ENCODE measurements at regions not wholly inside any gene's neighbourhood (a gene's known extent, or its start where the extent isn't known, plus 50 kb on each side); places are given as distances from the start of the nearest gene placed in this dataset.

DNA sequence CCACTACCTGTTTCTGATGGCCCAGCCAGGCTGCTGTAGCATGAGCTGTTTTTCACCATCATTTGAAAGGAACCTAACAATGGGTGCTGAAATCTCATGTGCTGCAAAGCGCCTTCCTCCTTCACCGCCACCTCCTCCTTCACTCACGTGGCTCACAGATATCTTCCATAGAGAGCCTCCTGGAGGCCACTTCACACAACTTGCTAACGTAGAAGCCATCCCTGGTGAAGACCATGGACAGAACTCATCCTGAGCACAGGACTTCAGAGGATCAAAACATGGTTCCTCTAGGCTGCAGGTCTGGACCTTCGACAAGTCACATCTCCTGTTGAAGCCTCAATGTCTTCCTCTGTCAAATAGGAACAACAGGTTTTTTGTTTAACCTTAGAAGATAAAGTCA lies 155.5 kb upstream of the RAD23B start:
- TF ChIP-seq, protein P1, sequence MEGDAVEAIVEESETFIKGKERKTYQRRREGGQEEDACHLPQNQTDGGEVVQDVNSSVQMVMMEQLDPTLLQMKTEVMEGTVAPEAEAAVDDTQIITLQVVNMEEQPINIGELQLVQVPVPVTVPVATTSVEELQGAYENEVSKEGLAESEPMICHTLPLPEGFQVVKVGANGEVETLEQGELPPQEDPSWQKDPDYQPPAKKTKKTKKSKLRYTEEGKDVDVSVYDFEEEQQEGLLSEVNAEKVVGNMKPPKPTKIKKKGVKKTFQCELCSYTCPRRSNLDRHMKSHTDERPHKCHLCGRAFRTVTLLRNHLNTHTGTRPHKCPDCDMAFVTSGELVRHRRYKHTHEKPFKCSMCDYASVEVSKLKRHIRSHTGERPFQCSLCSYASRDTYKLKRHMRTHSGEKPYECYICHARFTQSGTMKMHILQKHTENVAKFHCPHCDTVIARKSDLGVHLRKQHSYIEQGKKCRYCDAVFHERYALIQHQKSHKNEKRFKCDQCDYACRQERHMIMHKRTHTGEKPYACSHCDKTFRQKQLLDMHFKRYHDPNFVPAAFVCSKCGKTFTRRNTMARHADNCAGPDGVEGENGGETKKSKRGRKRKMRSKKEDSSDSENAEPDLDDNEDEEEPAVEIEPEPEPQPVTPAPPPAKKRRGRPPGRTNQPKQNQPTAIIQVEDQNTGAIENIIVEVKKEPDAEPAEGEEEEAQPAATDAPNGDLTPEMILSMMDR (conservative IDR thresholded peaks at IDR 0.05; ENCODE audit: low read depth, low read length) = no peak
- TF ChIP-seq MAZ (IDR thresholded peaks at IDR 0.05; ENCODE audit: borderline replicate concordance, low read depth, low read length) (no peak), BHLHE40 (IDR thresholded peaks at IDR 0.05; ENCODE audit: low read depth, low read length) (no peak), RAD21 (IDR thresholded peaks at IDR 0.05; ENCODE audit: low read length) (no peak), POLR2A (IDR thresholded peaks at IDR 0.05; ENCODE audit: low read depth, low read length) (no peak), MXI1 (IDR thresholded peaks at IDR 0.05; ENCODE audit: borderline replicate concordance, low read depth, low read length) (no peak), RFX5 (IDR thresholded peaks at IDR 0.05; ENCODE audit: low read depth, low read length) (no peak), SMC3 (IDR thresholded peaks at IDR 0.05; ENCODE audit: low read depth, low read length) (no peak), MAFK (IDR thresholded peaks at IDR 0.05; ENCODE audit: low read depth, low read length) (no peak)
- TF ChIP-seq, protein P2, sequence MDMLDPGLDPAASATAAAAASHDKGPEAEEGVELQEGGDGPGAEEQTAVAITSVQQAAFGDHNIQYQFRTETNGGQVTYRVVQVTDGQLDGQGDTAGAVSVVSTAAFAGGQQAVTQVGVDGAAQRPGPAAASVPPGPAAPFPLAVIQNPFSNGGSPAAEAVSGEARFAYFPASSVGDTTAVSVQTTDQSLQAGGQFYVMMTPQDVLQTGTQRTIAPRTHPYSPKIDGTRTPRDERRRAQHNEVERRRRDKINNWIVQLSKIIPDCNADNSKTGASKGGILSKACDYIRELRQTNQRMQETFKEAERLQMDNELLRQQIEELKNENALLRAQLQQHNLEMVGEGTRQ (IDR thresholded peaks at IDR 0.05; ENCODE audit: low read depth, low read length) = no peak
